NCI-H345 (cell line): ENCODE measurements at regions not wholly inside any gene's neighbourhood (a gene's known extent, or its start where the extent isn't known, plus 50 kb on each side); places are given as distances from the start of the nearest gene placed in this dataset.
A peak's percentile ranks its signal among the peaks of the same experiment; 100 is the strongest.
"Not testable (repeated sequence)": the region's sequence is repeated elsewhere in the genome, so short reads cannot be mapped to it uniquely, and the experiment has no call there.

Experiments
- DNase-seq: peaks from one replicate; lab custom pipeline; 2025; lab: John Stamatoyannopoulos, UW

DNA sequence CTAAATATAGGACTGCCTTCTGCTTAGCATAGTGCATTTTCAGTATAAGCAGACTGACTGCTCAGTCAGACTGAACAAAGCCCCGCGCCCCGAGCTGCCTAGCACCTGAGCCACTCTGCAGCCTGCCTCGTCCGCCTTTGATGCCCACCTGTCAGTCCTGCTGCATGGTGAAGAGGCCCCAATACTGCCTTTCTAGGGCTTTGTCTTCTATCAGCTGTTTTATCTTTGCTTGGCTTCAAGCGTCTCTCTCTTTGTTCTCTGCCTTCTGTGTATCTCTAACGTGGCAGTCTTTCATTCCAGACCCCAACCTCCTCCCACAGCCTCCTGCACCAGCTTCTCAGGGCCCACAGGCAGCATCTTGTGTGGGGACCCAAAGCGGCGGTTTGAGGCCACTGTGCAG lies 1001.0 kb downstream of the VRK1 start:
- DNase-seq: peak; percentile 2

- DNase-seq: no peak
Measured at GRCh38 chr14:97802430-97803373, 1005.5 kb downstream of the VRK1 start.

- DNase-seq: no peak
Measured at GRCh38 chr14:97804056-97804455, 1006.9 kb downstream of the VRK1 start.

GRCh38 chr14:97806891-97807290 lies 1009.7 kb downstream of the VRK1 start:
- no peak for DNase-seq

GRCh38 chr14:97808541-97808940 lies 1011.4 kb downstream of the VRK1 start:
- DNase-seq: not testable (repeated sequence)

- no peak for DNase-seq
Measured at GRCh38 chr14:97813556-97813955, 1016.4 kb downstream of the VRK1 start.

DNA sequence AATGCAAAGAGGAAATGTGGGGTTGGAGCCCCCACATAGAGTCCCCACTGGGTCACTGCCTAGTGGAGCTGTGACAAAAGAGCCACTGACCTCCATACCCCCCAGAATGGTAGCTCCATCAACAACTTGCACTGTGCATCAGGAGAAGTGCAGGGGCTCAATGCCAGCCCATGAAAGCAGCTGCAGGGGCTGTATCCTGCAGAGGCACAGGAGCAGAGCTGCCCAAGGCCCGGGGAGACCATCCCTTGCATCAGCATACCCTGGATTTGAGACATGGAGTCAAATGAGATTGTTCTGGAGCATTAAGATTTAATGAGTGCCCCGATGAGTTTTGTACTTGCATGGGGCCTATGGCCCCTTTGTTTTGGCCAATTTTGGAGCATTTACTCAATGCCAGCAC lies 1023.6 kb downstream of the VRK1 start:
- no peak for DNase-seq

- DNase-seq: no peak
Measured at GRCh38 chr14:97824218-97824617, 1027.0 kb downstream of the VRK1 start.

- no peak for DNase-seq
Measured at GRCh38 chr14:97827746-97828145, 1030.6 kb downstream of the VRK1 start.

DNA sequence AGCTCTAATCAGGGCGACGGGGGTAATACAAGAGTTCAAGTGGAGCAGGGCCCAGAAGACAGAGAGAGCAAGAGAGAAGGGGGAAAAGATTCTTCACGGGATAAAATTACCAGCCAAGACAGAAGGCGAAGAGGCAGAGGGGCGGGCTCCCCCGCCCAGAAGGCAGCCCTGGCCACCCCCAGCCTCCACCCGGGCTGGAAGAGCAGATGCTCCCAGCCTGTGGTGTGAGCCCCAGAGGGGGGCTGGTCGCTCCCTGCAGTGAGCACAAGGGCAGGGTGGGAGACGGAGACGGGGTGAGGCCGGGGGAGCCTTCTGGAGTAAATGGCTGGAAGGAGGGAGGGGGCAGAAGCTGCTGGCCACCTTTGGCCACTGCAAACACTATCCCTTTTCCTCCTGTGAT lies 1035.6 kb downstream of the VRK1 start:
- no peak for DNase-seq

DNA sequence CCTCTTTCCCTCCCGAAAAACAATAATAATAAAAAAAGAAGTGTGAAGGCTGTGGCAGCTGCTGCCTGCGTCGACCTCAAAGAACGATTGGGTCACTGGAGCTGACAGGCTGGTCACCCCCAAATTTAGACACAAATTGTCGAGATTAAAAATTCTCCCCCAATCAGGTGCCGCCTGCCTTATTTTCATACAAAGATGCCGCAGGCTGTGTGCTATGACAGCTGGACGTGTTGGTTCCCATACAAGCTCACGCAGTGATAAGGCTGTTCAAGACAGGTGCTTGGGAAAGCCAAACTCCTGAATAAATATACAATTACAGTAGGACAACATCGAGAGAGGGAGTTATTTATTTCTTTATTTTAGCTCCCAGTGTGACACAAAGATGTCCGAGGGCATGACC lies 1041.8 kb downstream of the VRK1 start:
- peak; percentile 80 for DNase-seq

- no peak for DNase-seq
Measured at GRCh38 chr14:97840159-97840558, 1043.0 kb downstream of the VRK1 start.

DNA sequence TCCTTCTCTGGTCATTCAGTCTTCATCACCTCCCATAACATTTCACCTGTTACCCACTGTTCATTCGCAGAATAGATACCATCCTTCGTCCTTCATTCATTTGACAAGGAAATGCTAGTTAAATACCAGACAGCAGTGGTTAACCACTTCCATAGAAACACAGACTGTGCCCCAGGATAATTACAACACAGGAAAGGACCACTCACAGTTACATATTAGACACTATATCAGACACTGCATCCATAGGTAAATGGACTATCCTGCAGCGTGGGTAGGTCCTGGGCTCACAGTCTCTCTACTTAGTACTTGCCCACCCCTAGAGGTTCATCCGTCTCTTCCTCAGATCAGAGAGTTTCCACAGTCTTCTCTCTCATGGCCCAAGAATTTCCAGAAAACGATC lies 1044.6 kb downstream of the VRK1 start:
- no peak for DNase-seq

DNA sequence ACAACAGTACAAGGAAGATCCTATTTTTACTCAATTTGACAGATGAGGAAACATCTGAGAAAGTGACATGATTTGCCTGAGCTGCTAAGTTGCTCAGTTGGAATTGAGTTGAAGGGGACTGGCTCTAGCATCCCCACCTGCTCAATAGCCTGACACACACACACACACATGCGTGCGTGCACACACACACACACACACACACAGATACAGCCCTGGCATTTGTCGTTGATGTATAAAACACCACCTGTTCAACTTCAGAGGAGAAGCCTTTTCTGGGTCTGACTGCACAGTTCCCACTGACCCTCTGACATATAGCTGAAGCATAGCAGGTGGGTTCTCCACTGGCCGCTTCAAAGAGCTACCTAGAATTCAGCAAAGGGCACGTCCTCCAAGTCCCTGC lies 1045.9 kb downstream of the VRK1 start:
- DNase-seq: no peak

DNA sequence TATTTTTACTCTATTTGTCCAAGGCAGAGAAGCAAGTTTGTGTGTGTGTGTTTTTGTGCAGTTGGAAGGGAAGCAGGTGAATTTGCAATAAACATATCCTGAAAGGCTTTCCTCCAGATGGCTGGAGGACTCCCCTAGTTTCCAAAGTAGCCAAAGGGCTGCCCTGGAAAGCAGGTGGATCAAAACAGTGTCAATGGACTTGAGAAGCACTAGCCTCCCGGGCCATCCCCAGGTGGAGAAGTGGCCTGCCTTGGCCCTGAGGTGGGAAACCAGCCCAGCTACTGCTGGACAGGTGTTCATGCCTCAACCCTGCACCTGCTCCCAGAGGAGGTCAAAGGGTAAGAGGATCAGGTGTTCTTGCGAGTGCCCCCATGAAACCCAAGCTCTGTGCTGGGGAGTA lies 1046.9 kb downstream of the VRK1 start:
- DNase-seq: no peak

GRCh38 chr14:97846156-97846555 lies 1049.0 kb downstream of the VRK1 start:
- DNase-seq: no peak

- peak; percentile 88 for DNase-seq
Measured at GRCh38 chr14:97848317-97848980, 1051.3 kb downstream of the VRK1 start.

GRCh38 chr14:97850466-97850865 lies 1053.3 kb downstream of the VRK1 start:
- no peak for DNase-seq

GRCh38 chr14:97850886-97851285 lies 1053.7 kb downstream of the VRK1 start:
- no peak for DNase-seq

DNA sequence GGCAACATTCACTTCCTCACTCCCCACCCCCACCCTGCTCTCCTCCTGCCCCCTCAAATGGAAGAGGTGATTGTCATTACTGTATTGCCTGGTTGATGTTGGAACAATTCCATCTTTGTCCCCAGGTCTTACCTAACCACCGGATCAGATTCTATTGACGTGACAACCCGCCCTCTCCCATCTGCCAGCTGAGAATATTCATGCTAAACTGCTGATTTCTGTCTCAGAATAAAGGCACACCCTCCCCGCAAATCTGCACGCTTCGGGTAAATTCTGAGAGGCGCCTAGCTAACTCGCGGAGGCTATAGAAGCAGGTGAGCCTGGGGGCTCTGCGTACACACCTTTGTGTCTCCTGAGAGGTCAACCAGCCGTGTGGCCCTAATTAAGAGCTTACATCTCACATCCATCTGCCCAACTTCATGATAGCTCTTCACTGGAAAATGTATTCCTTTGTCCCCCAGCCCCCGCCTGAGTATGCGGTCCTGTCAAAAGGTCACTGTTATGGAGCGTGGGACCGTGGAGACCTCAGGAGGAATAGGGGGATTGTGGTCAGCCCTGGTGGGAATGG lies 1054.3 kb downstream of the VRK1 start:
- peak; percentile 92 for DNase-seq

- DNase-seq: no peak
Measured at GRCh38 chr14:97854918-97855317, 1057.7 kb downstream of the VRK1 start.

DNA sequence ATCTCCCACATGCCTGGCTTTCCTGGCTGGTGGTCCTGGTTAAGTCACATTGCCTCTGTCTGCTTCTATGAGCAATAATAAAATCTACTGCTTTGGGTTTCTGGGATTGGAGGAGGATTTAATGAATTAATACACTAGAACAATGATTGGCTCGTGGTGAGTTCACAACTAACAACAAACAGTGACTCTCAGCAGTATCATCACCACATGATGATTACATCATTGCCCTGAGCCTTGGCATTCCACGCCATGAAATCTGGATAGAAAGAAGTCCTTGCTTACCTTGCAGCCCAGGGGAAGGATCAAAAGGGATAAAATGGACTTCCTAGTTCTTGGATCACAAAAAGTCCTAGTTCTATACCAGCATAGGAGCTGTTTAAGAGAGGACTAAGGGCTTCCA lies 1069.0 kb downstream of the VRK1 start:
- DNase-seq: no peak

GRCh38 chr14:97866664-97867063 lies 1069.5 kb downstream of the VRK1 start:
- DNase-seq: no peak
